ENCODE measurements at regions not wholly inside any gene's neighbourhood (a gene's known extent, or its start where the extent isn't known, plus 50 kb on each side); places are given as distances from the start of the nearest gene placed in this dataset.

- DNase-seq: peak; percentile 24
These were observed 51.1 kb downstream of the HYCC1 start for GRCh38 chr7:22962775-22963350.

GRCh38 chr7:22958742-22959141 lies 55.2 kb downstream of the HYCC1 start:
- no peak for DNase-seq

GRCh38 chr7:22954251-22954650 lies 59.7 kb downstream of the HYCC1 start:
- DNase-seq: no peak

- no peak for DNase-seq
These were observed 61.5 kb downstream of the HYCC1 start for GRCh38 chr7:22952306-22953015.

- DNase-seq: no peak
These were observed 64.0 kb downstream of the HYCC1 start for GRCh38 chr7:22949944-22950343.

- DNase-seq: no peak
These were observed 64.7 kb downstream of the HYCC1 start for GRCh38 chr7:22949221-22949620.

- no peak for DNase-seq
These were observed 65.2 kb downstream of the HYCC1 start for GRCh38 chr7:22948770-22949169.

GRCh38 chr7:22945584-22945983 lies 68.3 kb downstream of the HYCC1 start:
- no peak for DNase-seq

- no peak for DNase-seq
These were observed 69.4 kb downstream of the HYCC1 start for GRCh38 chr7:22944510-22944909.

- no peak for DNase-seq
These were observed 69.9 kb downstream of the HYCC1 start for GRCh38 chr7:22944022-22944421.

GRCh38 chr7:22942191-22942590 lies 71.7 kb downstream of the HYCC1 start:
- DNase-seq: no peak

GRCh38 chr7:22939842-22940241 lies 74.1 kb downstream of the HYCC1 start:
- no peak for DNase-seq

GRCh38 chr7:22937946-22938345 lies 76.0 kb downstream of the HYCC1 start:
- DNase-seq: no peak

- no peak for DNase-seq
These were observed 77.7 kb downstream of the HYCC1 start for GRCh38 chr7:22936246-22936645.

GRCh38 chr7:22935269-22935668 lies 78.7 kb downstream of the HYCC1 start:
- no peak for DNase-seq

- no peak for DNase-seq
These were observed 79.4 kb downstream of the HYCC1 start for GRCh38 chr7:22934473-22935065.

- no peak for DNase-seq
These were observed 79.9 kb downstream of the HYCC1 start for GRCh38 chr7:22934023-22934422.

- DNase-seq: no peak
These were observed 81.0 kb downstream of the HYCC1 start for GRCh38 chr7:22932896-22933295.

- no peak for DNase-seq
These were observed 82.9 kb downstream of the HYCC1 start for GRCh38 chr7:22931011-22931410.

- DNase-seq: no peak
These were observed 91.6 kb downstream of the HYCC1 start for GRCh38 chr7:22922307-22922706.

- no peak for DNase-seq
These were observed 92.4 kb downstream of the HYCC1 start for GRCh38 chr7:22921386-22922086.

GRCh38 chr7:22920672-22921071 lies 93.3 kb downstream of the HYCC1 start:
- DNase-seq: no peak

- DNase-seq: no peak
These were observed 90.5 kb upstream of the TOMM7 start for GRCh38 chr7:22913158-22913557.

GRCh38 chr7:22911889-22912288 lies 89.2 kb upstream of the TOMM7 start:
- DNase-seq: no peak
